MM.1S (cell line): ENCODE measurements at regions not wholly inside any gene's neighbourhood (a gene's known extent, or its start where the extent isn't known, plus 50 kb on each side); places are given as distances from the start of the nearest gene placed in this dataset.

ENCODE experiments used
- CTCF ChIP-seq: fragments of 300-600 bp; sonication (generic); IDR thresholded peaks from 2 replicates; pipeline ENCODE4 v1.5.1; 2016; ENCODE audit warnings: antibody characterized with exemption, low read length, mixed read lengths
- EZH2 ChIP-seq: fragments of 300-600 bp; sonication (generic); optimal IDR thresholded peaks from 2 replicates; pipeline ENCODE3; 2017; ENCODE audit warnings: low read depth, mild to moderate bottlenecking, antibody characterized with exemption, low read length, mixed read lengths

DNA sequence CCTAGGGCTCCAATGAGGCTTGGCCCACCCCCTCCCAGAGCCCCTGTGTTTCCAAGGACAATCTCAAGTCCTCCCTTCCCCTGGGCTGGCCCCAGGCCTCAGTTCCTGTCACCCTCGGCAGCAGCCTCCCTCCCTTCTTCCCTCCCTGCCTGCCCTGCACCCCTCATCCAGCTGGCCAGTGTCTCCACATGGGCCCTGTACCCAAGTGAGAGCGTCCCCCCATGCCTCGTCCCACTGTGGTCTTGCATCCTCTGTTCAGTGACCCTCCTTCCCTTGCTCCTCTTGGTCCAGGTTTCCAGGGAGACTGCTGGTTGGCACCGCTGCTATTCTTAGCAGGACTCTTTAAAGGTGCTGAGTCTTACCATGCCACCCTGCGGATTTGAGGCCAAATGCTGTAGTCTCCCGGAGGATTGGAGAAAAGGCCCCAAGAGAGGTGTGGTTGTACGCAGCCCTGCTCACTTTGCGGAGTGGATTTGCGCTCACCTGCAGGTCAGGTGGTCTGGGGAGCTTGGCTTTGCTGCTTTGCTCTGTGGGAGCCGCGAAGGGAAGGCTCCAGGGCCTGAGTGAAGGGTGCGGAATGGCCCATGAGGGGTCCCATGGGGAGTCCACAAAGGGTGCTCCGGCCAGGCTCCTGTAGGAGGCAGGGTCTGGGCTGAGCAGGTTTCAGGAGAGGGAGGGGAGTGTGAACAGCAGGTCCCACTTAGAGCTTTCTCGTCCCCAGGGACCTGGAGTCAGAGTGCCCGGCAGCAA, 519.2 kb downstream of the TCERG1L start:
- TF ChIP-seq CTCF, result no peak
- TF ChIP-seq EZH2, result no peak
